IMR-90 (cell line): ENCODE measurements at regions not wholly inside any gene's neighbourhood (a gene's known extent, or its start where the extent isn't known, plus 50 kb on each side); places are given as distances from the start of the nearest gene placed in this dataset.

Source experiments
- CEBPB ChIP-seq: IDR thresholded peaks from 2 replicates; pipeline ENCODE4 v1.6.1; 2012; ENCODE audit warnings: low read depth, low read length, improper control_type of control experiment
- ELK1 ChIP-seq: fragments of 150-350 bp; IDR thresholded peaks from 2 replicates; pipeline ENCODE4 v1.6.1; 2016; ENCODE audit warnings: low read depth, mild to moderate bottlenecking, low read length, moderate library complexity, borderline replicate concordance
- POLR2A ChIP-seq: IDR thresholded peaks from 2 replicates; pipeline ENCODE4 v1.6.1; 2012; ENCODE audit warnings: mild to moderate bottlenecking, low read depth, low read length

DNA sequence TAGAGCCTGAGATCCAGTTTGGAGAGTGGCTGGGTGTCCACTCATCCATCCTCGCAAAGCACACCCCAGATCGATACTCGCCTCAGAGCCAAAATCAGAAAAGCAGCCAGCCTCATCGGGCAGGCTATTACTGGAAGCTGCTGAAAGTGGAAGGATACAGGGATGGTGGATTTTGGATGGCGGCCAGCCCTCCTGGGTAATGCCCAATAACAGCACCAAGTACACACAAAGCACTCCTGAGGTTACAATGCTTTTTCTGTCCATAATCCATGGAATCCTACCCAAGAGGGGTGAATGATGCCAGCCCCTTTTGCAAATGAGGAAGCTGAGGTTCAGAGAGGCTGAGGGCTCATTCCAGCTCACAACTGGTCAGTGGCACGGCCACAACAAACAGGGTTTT lies 93.1 kb upstream of the SLC6A11 start:
- no peak for TF ChIP-seq POLR2A
- no peak for TF ChIP-seq CEBPB
- TF ChIP-seq ELK1, result no peak
